Prostate gland (tissue), 2 donors: ENCODE measurements at regions not wholly inside any gene's neighbourhood (a gene's known extent, or its start where the extent isn't known, plus 50 kb on each side); places are given as distances from the start of the nearest gene placed in this dataset.

Experiments used
- DNase-seq: peaks from one replicate; pipeline ENCODE4 v3.0.0-alpha.2; 2019; ENCODE audit warnings: low spot score
- H3K27ac ChIP-seq, 2 donors: fragments of 200-600 bp; sonication (generic); 2 replicates each; pipeline ENCODE4 v1.5.1; 2017 to 2019
- H3K27me3 ChIP-seq: fragments of 200-600 bp; sonication (generic); replicated peaks from 2 replicates; pipeline ENCODE4 v1.5.1; 2019; ENCODE audit not compliant: insufficient read depth
- H3K36me3 ChIP-seq, 2 donors: fragments of 200-600 bp; sonication (generic); 1 replicate in 1 of 2; 2 replicates in 1 of 2; pipeline versions ENCODE4 v1.5.1 to v1.8.1; 2017 to 2019
- H3K4me1 ChIP-seq: fragments of 200-600 bp; sonication (generic); replicated peaks from 2 replicates; pipeline ENCODE4 v1.5.1; 2019
- H3K4me3 ChIP-seq, 2 donors: fragments of 200-600 bp; sonication (generic); 2 replicates each; pipeline ENCODE4 v1.5.1; 2017 to 2019
- H3K9me3 ChIP-seq: fragments of 200-600 bp; sonication (generic); 2 replicates; pipeline ENCODE4 v1.5.1; 2017
- CTCF ChIP-seq, 4 experiments: fragments of 200-600 bp in 2 of 4; fragments of 450-650 bp in 2 of 4; sonication (generic) in 2 of 4; IDR thresholded peaks; 1 replicate in 3 of 4; 2 replicates in 1 of 4; pipeline ENCODE4 v1.5.1; 2016 to 2019; ENCODE audit warnings: antibody characterized with exemption in 4 of 4, mild to moderate bottlenecking in 2 of 4, moderate library complexity in 2 of 4
- POLR2A ChIP-seq: fragments of 450-650 bp; IDR thresholded peaks from one replicate; pipeline ENCODE4 v1.6.1; 2016; ENCODE audit warnings: antibody characterized with exemption, mild to moderate bottlenecking
- POLR2AphosphoS5 ChIP-seq: sonication (generic); formaldehyde crosslinking; IDR thresholded peaks from one replicate; pipeline ENCODE4 v1.6.1; 2017; ENCODE audit warnings: antibody characterized with exemption
- WGBS: methylation state at CpG from one replicate; pipeline ENCODE4 v1.1.5; 2018; 5-methylcytosine and 5-hydroxymethylcytosine counted together
- intact Hi-C: fragments of 100-400 bp; cut with DNase I; formaldehyde crosslinking; loops from one replicate; pipeline ENCODE4 v1.14.2; 2022

GRCh38 chr1:98075626-98076025 is 154.8 kb upstream of the DPYD start:
- DNase-seq: no peak
- 84% methylated on average over 1 of the region's 1 CpG for WGBS

GRCh38 chr1:98073823-98074222 is 153.0 kb upstream of the DPYD start:
- H3K9me3 ChIP-seq: no peaks in the 10 kb centered on the region
- TF ChIP-seq POLR2A (no peak), POLR2AphosphoS5 (no peak), CTCF (IDR thresholded peaks at IDR 0.05) (no peak)
- DNase-seq: no peak
- WGBS: 85% methylated on average over 3 of the region's 3 CpGs
- intact Hi-C loops: no loop called here
- no peaks in the 10 kb centered on the region for H3K4me1 ChIP-seq
- H3K27me3 ChIP-seq: no peaks in the 10 kb centered on the region
- H3K4me3 ChIP-seq: no peak overlapping the region
- no peaks in the 10 kb centered on the region for H3K36me3 ChIP-seq
- H3K27ac ChIP-seq: no peak overlapping the region

More at GRCh38 chr1:98075626-98076025, 154.8 kb upstream of the DPYD start:
- intact Hi-C loops: no loop called here
- Histone ChIP-seq H3K27ac (no peak overlapping the region), H3K36me3 (no peaks in the 10 kb centered on the region), H3K9me3 (no peaks in the 10 kb centered on the region), H3K4me3 (no peak overlapping the region), H3K27me3 (no peaks in the 10 kb centered on the region), H3K4me1 (no peaks in the 10 kb centered on the region)
- TF ChIP-seq POLR2AphosphoS5 (no peak), POLR2A (no peak), CTCF (IDR thresholded peaks at IDR 0.05) (no peak)

- Histone ChIP-seq H3K9me3 (no peaks in the 10 kb centered on the region), H3K27me3 (no peaks in the 10 kb centered on the region), H3K36me3 (no peaks in the 10 kb centered on the region), H3K27ac (no peak overlapping the region), H3K4me3 (no peak overlapping the region), H3K4me1 (no peaks in the 10 kb centered on the region)
- no peak for DNase-seq
- intact Hi-C loops: no loop called here
- 88% methylated on average over 3 of the region's 3 CpGs for WGBS
- no peak for TF ChIP-seq CTCF (IDR thresholded peaks at IDR 0.05)
- TF ChIP-seq POLR2A: no peak
- no peak for TF ChIP-seq POLR2AphosphoS5
Observed at GRCh38 chr1:98073106-98073505, 152.3 kb upstream of the DPYD start.

GRCh38 chr1:98072047-98072446 is 151.2 kb upstream of the DPYD start:
- no peaks in the 10 kb centered on the region for H3K4me1 ChIP-seq
- TF ChIP-seq POLR2AphosphoS5: no peak
- intact Hi-C loops: no loop called here
- no peaks in the 10 kb centered on the region for H3K9me3 ChIP-seq
- no peak overlapping the region for H3K27ac ChIP-seq
- DNase-seq: no peak
- 34% methylated on average over 2 of the region's 2 CpGs for WGBS
- no peaks in the 10 kb centered on the region for H3K27me3 ChIP-seq
- H3K36me3 ChIP-seq: no peaks in the 10 kb centered on the region
- no peak overlapping the region for H3K4me3 ChIP-seq

- H3K27me3 ChIP-seq: no peaks in the 10 kb centered on the region
- no peaks in the 10 kb centered on the region for H3K9me3 ChIP-seq
- intact Hi-C loops: no loop called here
- TF ChIP-seq POLR2A: no peak
- no peak for TF ChIP-seq POLR2AphosphoS5
- no peak for TF ChIP-seq CTCF (IDR thresholded peaks at IDR 0.05)
- no peak for DNase-seq
- H3K36me3 ChIP-seq: no peaks in the 10 kb centered on the region
- H3K4me3 ChIP-seq: no peak overlapping the region
- H3K4me1 ChIP-seq: no peaks in the 10 kb centered on the region
- no peak overlapping the region for H3K27ac ChIP-seq
Observed at GRCh38 chr1:98068016-98068415, 147.2 kb upstream of the DPYD start.
